SK-N-SH (cell line): ENCODE measurements at regions not wholly inside any gene's neighbourhood (a gene's known extent, or its start where the extent isn't known, plus 50 kb on each side); places are given as distances from the start of the nearest gene placed in this dataset.

Experiments used
- CTCF ChIA-PET: fragments of 300-600, 350-600 bp; formaldehyde crosslinking; extraction: SDS; loops from one replicate; lab custom pipeline; 2021; lab: Yijun Ruan, JAX
- POLR2A ChIA-PET: fragments of 350-600 bp; sonication (Branson Sonifier 250); formaldehyde crosslinking; extraction: SDS; loops from one replicate; lab custom pipeline; 2020; ENCODE audit warnings: antibody characterized with exemption, inconsistent platforms; lab: Yijun Ruan, JAX
- DNase-seq: peaks from one replicate; pipeline ENCODE4 v3.0.0; 2012
- H2AFZ ChIP-seq: fragments of 200-600 bp; sonication (generic); 2 replicates; pipeline ENCODE4 v1.8.1; 2016; ENCODE audit warnings: antibody characterized with exemption, mild to moderate bottlenecking, low read depth
- H3F3A ChIP-seq: fragments of 200-600 bp; sonication (generic); replicated peaks from 2 replicates; pipeline ENCODE3; 2016; ENCODE audit warnings: antibody characterized with exemption, mild to moderate bottlenecking; ENCODE audit not compliant: insufficient read depth
- H3K27ac ChIP-seq, 2 experiments: fragments of 200-500 bp in 1 of 2; fragments of 200-600 bp in 1 of 2; sonication (Bioruptor generic) in 1 of 2; sonication (generic), shearing (Covaris generic) in 1 of 2; 2 replicates each; pipeline versions ENCODE4 v1.5.1 to v1.6.1; 2014 to 2016; ENCODE audit warnings: low read depth in 2 of 2, inconsistent platforms in 1 of 2, low read length in 1 of 2, mild to moderate bottlenecking in 1 of 2, mixed read lengths in 1 of 2
- H3K27me3 ChIP-seq: fragments of 200-600 bp; sonication (generic), shearing (Covaris generic); 2 replicates; pipeline ENCODE4 v1.6.1; 2016; ENCODE audit warnings: mixed run types; ENCODE audit not compliant: insufficient read depth
- H3K36me3 ChIP-seq, 2 experiments: fragments of 200-500 bp in 1 of 2; fragments of 200-600 bp in 1 of 2; sonication (Bioruptor generic) in 1 of 2; sonication (generic) in 1 of 2; replicated peaks in 1 of 2; 2 replicates each; pipeline versions ENCODE3 to v1.5.1; 2014 to 2016; ENCODE audit warnings: low read length in 1 of 2, mild to moderate bottlenecking in 1 of 2; ENCODE audit not compliant: insufficient read depth in 2 of 2, control insufficient read depth in 1 of 2
- H3K4me1 ChIP-seq, 2 experiments: fragments of 200-500 bp in 1 of 2; fragments of 200-600 bp in 1 of 2; sonication (Bioruptor generic) in 1 of 2; sonication (generic), shearing (Covaris generic) in 1 of 2; 2 replicates each; pipeline versions ENCODE4 v1.5.1 to v1.6.1; 2014 to 2016; ENCODE audit warnings: low read depth in 1 of 2, low read length in 1 of 2, mixed run types in 1 of 2; ENCODE audit not compliant: insufficient read depth in 2 of 2, control insufficient read depth in 1 of 2
- H3K4me2 ChIP-seq: fragments of 200-600 bp; sonication (generic), shearing (Covaris generic); 2 replicates; pipeline ENCODE4 v1.6.1; 2017; ENCODE audit warnings: mixed run types
- H3K4me3 ChIP-seq, 2 experiments: fragments of 200-500 bp in 1 of 2; fragments of 200-600 bp in 1 of 2; sonication (Bioruptor generic) in 1 of 2; sonication (generic), shearing (Covaris generic) in 1 of 2; 2 replicates each; pipeline versions ENCODE4 v1.5.1 to v1.8.1; 2014 to 2016; ENCODE audit warnings: low read depth in 2 of 2, inconsistent platforms in 1 of 2, low read length in 1 of 2, mild to moderate bottlenecking in 1 of 2, mixed read lengths in 1 of 2, moderate library complexity in 1 of 2
- H3K79me2 ChIP-seq: fragments of 200-600 bp; sonication (generic); 2 replicates; pipeline ENCODE4 v1.8.1; 2017; ENCODE audit warnings: mild to moderate bottlenecking; ENCODE audit not compliant: insufficient read depth
- H3K9ac ChIP-seq: fragments of 200-600 bp; sonication (generic); 2 replicates; pipeline ENCODE4 v1.6.1; 2017; ENCODE audit warnings: mixed run types
- H3K9me2 ChIP-seq: fragments of 200-600 bp; sonication (generic); 2 replicates; pipeline ENCODE4 v1.6.1; 2017; ENCODE audit warnings: mixed run types
- H3K9me3 ChIP-seq: fragments of 200-600 bp; sonication (generic); 2 replicates; pipeline ENCODE4 v1.6.1; 2017; ENCODE audit warnings: mixed run types, mild to moderate bottlenecking, moderate library complexity
- H4K20me1 ChIP-seq: fragments of 200-600 bp; sonication (generic); 2 replicates; pipeline ENCODE4 v1.6.1; 2017; ENCODE audit warnings: mild to moderate bottlenecking, mixed run types; ENCODE audit not compliant: insufficient read depth
- CTCF ChIP-seq: fragments of 200-600 bp; sonication (generic); IDR thresholded peaks from 2 replicates; pipeline ENCODE4 v1.6.1; 2017; ENCODE audit warnings: antibody characterized with exemption, mild to moderate bottlenecking, moderate library complexity
- EP300 ChIP-seq, 2 experiments: IDR thresholded peaks; 2 replicates each; pipeline versions ENCODE4 v1.4.0 to v1.6.1; 2012; ENCODE audit warnings: borderline replicate concordance in 1 of 2, low read depth in 1 of 2, low read length in 1 of 2
- EZH2phosphoT487 ChIP-seq: fragments of 200-600 bp; sonication (generic); IDR thresholded peaks from 2 replicates; pipeline ENCODE4 v1.6.1; 2017; ENCODE audit warnings: low read depth, mixed run types, mild to moderate bottlenecking, antibody characterized with exemption, moderate library complexity, borderline replicate concordance
- FOXM1 ChIP-seq: IDR thresholded peaks from 2 replicates; pipeline ENCODE4 v1.4.0; 2012; ENCODE audit warnings: low read depth, mild to moderate bottlenecking
- IRF3 ChIP-seq: fragments of 150-350 bp; IDR thresholded peaks from 2 replicates; pipeline ENCODE4 v1.6.1; 2016; ENCODE audit warnings: mild to moderate bottlenecking, low read depth, low read length
- JUND ChIP-seq: IDR thresholded peaks from 2 replicates; pipeline ENCODE4 v1.4.0; 2012
- REST ChIP-seq: IDR thresholded peaks from 2 replicates; pipeline ENCODE4 v1.6.1; 2012; ENCODE audit warnings: mild to moderate bottlenecking, low read depth, low read length, moderate library complexity
- RFX5 ChIP-seq: IDR thresholded peaks from 2 replicates; pipeline ENCODE4 v1.6.1; 2012; ENCODE audit warnings: mild to moderate bottlenecking, improper control_type of control experiment, low read length
- TAF1 ChIP-seq: IDR thresholded peaks from 2 replicates; pipeline ENCODE4 v1.6.1; 2012; ENCODE audit warnings: low read depth, mild to moderate bottlenecking, low read length, moderate library complexity, borderline replicate concordance
- TCF12 ChIP-seq: IDR thresholded peaks from 2 replicates; pipeline ENCODE4 v1.4.0; 2012
- TEAD4 ChIP-seq: IDR thresholded peaks from 2 replicates; pipeline ENCODE4 v1.4.0; 2012; ENCODE audit warnings: mild to moderate bottlenecking, borderline replicate concordance; ENCODE audit not compliant: insufficient read depth
- USF1 ChIP-seq: IDR thresholded peaks from 2 replicates; pipeline ENCODE4 v1.4.0; 2012; ENCODE audit warnings: low read depth, borderline replicate concordance
- USF2 ChIP-seq: fragments of 150-350 bp; IDR thresholded peaks from 2 replicates; pipeline ENCODE4 v1.6.1; 2017; ENCODE audit warnings: antibody characterized with exemption, low read length, low read depth, borderline replicate concordance
- WGBS: methylation state at CpG from one replicate; pipeline ENCODE4 v1.1.6; 2017; ENCODE audit warnings: low lambda C conversion rate; 5-methylcytosine and 5-hydroxymethylcytosine counted together

- TF ChIP-seq REST (no peak), USF1 (no peak), IRF3 (no peak)
Observed at GRCh38 chr9:34783951-34784487, 74.1 kb upstream of the CCL21 start (continued).

- Histone ChIP-seq H3K27ac (no peak overlapping the region), H2AFZ (no peak overlapping the region), H3K79me2 (no peaks in the 10 kb centered on the region), H3K4me2 (no peak overlapping the region), H3K9me2 (no peaks in the 10 kb centered on the region), H3K4me3 (no peak overlapping the region), H3F3A (no peaks in the 10 kb centered on the region), H3K9me3 (no peaks in the 10 kb centered on the region), H4K20me1 (no peaks in the 10 kb centered on the region), H3K27me3 (peaks cover 8% of the 10 kb centered on the region; the same call in 1 of the 2 replicates), H3K9ac (no peak overlapping the region), H3K4me1 (no peaks in the 10 kb centered on the region), H3K36me3 (no peaks in the 10 kb centered on the region)
- no peak for DNase-seq
- TF ChIP-seq FOXM1 (no peak), RFX5 (no peak), EP300 (IDR thresholded peaks at IDR 0.05; ENCODE audit: borderline replicate concordance in 1 of 2, low read depth in 1 of 2, low read length in 1 of 2) (no peak), TAF1 (no peak), EZH2phosphoT487 (no peak), TCF12 (no peak), USF2 (no peak), TEAD4 (no peak), USF1 (no peak), JUND (no peak), CTCF (no peak)
- WGBS: 48% methylated on average over 2 of the region's 2 CpGs
- ChIA-PET CTCF (interaction anchor here (0.6 to 0.9 kb wide), 2 partner anchors 22 to 1378 kb away, joined by 3 to 4 read pairs; no protein-coding TSS in a partner anchor), POLR2A (no interaction called here)
Observed at GRCh38 chr9:34782372-34782771, 72.4 kb upstream of the CCL21 start.
